SK-N-SH (cell line): ENCODE measurements at regions not wholly inside any gene's neighbourhood (a gene's known extent, or its start where the extent isn't known, plus 50 kb on each side); places are given as distances from the start of the nearest gene placed in this dataset.

ENCODE experiments used
- CTCF ChIA-PET: fragments of 300-600, 350-600 bp; formaldehyde crosslinking; extraction: SDS; loops from one replicate; lab custom pipeline; 2021; lab: Yijun Ruan, JAX
- POLR2A ChIA-PET: fragments of 350-600 bp; sonication (Branson Sonifier 250); formaldehyde crosslinking; extraction: SDS; loops from one replicate; lab custom pipeline; 2020; ENCODE audit warnings: antibody characterized with exemption, inconsistent platforms; lab: Yijun Ruan, JAX
- DNase-seq: peaks from one replicate; pipeline ENCODE4 v3.0.0; 2012
- H2AFZ ChIP-seq: fragments of 200-600 bp; sonication (generic); 2 replicates; pipeline ENCODE4 v1.8.1; 2016; ENCODE audit warnings: antibody characterized with exemption, mild to moderate bottlenecking, low read depth
- H3F3A ChIP-seq: fragments of 200-600 bp; sonication (generic); replicated peaks from 2 replicates; pipeline ENCODE3; 2016; ENCODE audit warnings: antibody characterized with exemption, mild to moderate bottlenecking; ENCODE audit not compliant: insufficient read depth
- H3K27ac ChIP-seq, 2 experiments: fragments of 200-500 bp in 1 of 2; fragments of 200-600 bp in 1 of 2; sonication (Bioruptor generic) in 1 of 2; sonication (generic), shearing (Covaris generic) in 1 of 2; 2 replicates each; pipeline versions ENCODE4 v1.5.1 to v1.6.1; 2014 to 2016; ENCODE audit warnings: low read depth in 2 of 2, inconsistent platforms in 1 of 2, low read length in 1 of 2, mild to moderate bottlenecking in 1 of 2, mixed read lengths in 1 of 2
- H3K27me3 ChIP-seq: fragments of 200-600 bp; sonication (generic), shearing (Covaris generic); 2 replicates; pipeline ENCODE4 v1.6.1; 2016; ENCODE audit warnings: mixed run types; ENCODE audit not compliant: insufficient read depth
- H3K36me3 ChIP-seq, 2 experiments: fragments of 200-500 bp in 1 of 2; fragments of 200-600 bp in 1 of 2; sonication (Bioruptor generic) in 1 of 2; sonication (generic) in 1 of 2; replicated peaks in 1 of 2; 2 replicates each; pipeline versions ENCODE3 to v1.5.1; 2014 to 2016; ENCODE audit warnings: low read length in 1 of 2, mild to moderate bottlenecking in 1 of 2; ENCODE audit not compliant: insufficient read depth in 2 of 2, control insufficient read depth in 1 of 2
- H3K4me1 ChIP-seq, 2 experiments: fragments of 200-500 bp in 1 of 2; fragments of 200-600 bp in 1 of 2; sonication (Bioruptor generic) in 1 of 2; sonication (generic), shearing (Covaris generic) in 1 of 2; 2 replicates each; pipeline versions ENCODE4 v1.5.1 to v1.6.1; 2014 to 2016; ENCODE audit warnings: low read depth in 1 of 2, low read length in 1 of 2, mixed run types in 1 of 2; ENCODE audit not compliant: insufficient read depth in 2 of 2, control insufficient read depth in 1 of 2
- H3K4me2 ChIP-seq: fragments of 200-600 bp; sonication (generic), shearing (Covaris generic); 2 replicates; pipeline ENCODE4 v1.6.1; 2017; ENCODE audit warnings: mixed run types
- H3K4me3 ChIP-seq, 2 experiments: fragments of 200-500 bp in 1 of 2; fragments of 200-600 bp in 1 of 2; sonication (Bioruptor generic) in 1 of 2; sonication (generic), shearing (Covaris generic) in 1 of 2; 2 replicates each; pipeline versions ENCODE4 v1.5.1 to v1.8.1; 2014 to 2016; ENCODE audit warnings: low read depth in 2 of 2, inconsistent platforms in 1 of 2, low read length in 1 of 2, mild to moderate bottlenecking in 1 of 2, mixed read lengths in 1 of 2, moderate library complexity in 1 of 2
- H3K79me2 ChIP-seq: fragments of 200-600 bp; sonication (generic); 2 replicates; pipeline ENCODE4 v1.8.1; 2017; ENCODE audit warnings: mild to moderate bottlenecking; ENCODE audit not compliant: insufficient read depth
- H3K9ac ChIP-seq: fragments of 200-600 bp; sonication (generic); 2 replicates; pipeline ENCODE4 v1.6.1; 2017; ENCODE audit warnings: mixed run types
- H3K9me2 ChIP-seq: fragments of 200-600 bp; sonication (generic); 2 replicates; pipeline ENCODE4 v1.6.1; 2017; ENCODE audit warnings: mixed run types
- H3K9me3 ChIP-seq: fragments of 200-600 bp; sonication (generic); 2 replicates; pipeline ENCODE4 v1.6.1; 2017; ENCODE audit warnings: mixed run types, mild to moderate bottlenecking, moderate library complexity
- H4K20me1 ChIP-seq: fragments of 200-600 bp; sonication (generic); 2 replicates; pipeline ENCODE4 v1.6.1; 2017; ENCODE audit warnings: mild to moderate bottlenecking, mixed run types; ENCODE audit not compliant: insufficient read depth
- FOSL2 ChIP-seq: IDR thresholded peaks from 2 replicates; pipeline ENCODE4 v1.4.0; 2012; ENCODE audit warnings: low read depth, mild to moderate bottlenecking, moderate library complexity, borderline replicate concordance
- GABPA ChIP-seq: IDR thresholded peaks from 2 replicates; pipeline ENCODE4 v1.4.0; 2012; ENCODE audit warnings: low read depth, mild to moderate bottlenecking
- GATA2 ChIP-seq: sonication (generic); formaldehyde crosslinking; IDR thresholded peaks from 2 replicates; pipeline ENCODE4 v1.5.0; 2020; ENCODE audit warnings: mild to moderate bottlenecking, missing genetic modification reagents
- JUND ChIP-seq: IDR thresholded peaks from 2 replicates; pipeline ENCODE4 v1.4.0; 2012
- MEF2A ChIP-seq: IDR thresholded peaks from 2 replicates; pipeline ENCODE4 v1.4.0; 2012; ENCODE audit warnings: low read depth, borderline replicate concordance
- MXI1 ChIP-seq: IDR thresholded peaks from 2 replicates; pipeline ENCODE4 v1.6.1; 2012; ENCODE audit warnings: mild to moderate bottlenecking, low read depth, low read length, improper control_type of control experiment
- NFIC ChIP-seq: IDR thresholded peaks from 2 replicates; pipeline ENCODE4 v1.4.0; 2012; ENCODE audit warnings: borderline replicate concordance
- RAD21 ChIP-seq: IDR thresholded peaks from 2 replicates; pipeline ENCODE4 v1.6.1; 2012; ENCODE audit warnings: mild to moderate bottlenecking, low read length
- RCOR1 ChIP-seq: fragments of 150-350 bp; IDR thresholded peaks from 2 replicates; pipeline ENCODE4 v1.6.1; 2017; ENCODE audit warnings: antibody characterized with exemption, low read length
- RFX5 ChIP-seq: IDR thresholded peaks from 2 replicates; pipeline ENCODE4 v1.6.1; 2012; ENCODE audit warnings: mild to moderate bottlenecking, improper control_type of control experiment, low read length
- SMC3 ChIP-seq: IDR thresholded peaks from 2 replicates; pipeline ENCODE4 v1.6.1; 2012; ENCODE audit warnings: low read depth, low read length, improper control_type of control experiment
- TAF1 ChIP-seq: IDR thresholded peaks from 2 replicates; pipeline ENCODE4 v1.6.1; 2012; ENCODE audit warnings: low read depth, mild to moderate bottlenecking, low read length, moderate library complexity, borderline replicate concordance
- TCF12 ChIP-seq: IDR thresholded peaks from 2 replicates; pipeline ENCODE4 v1.4.0; 2012
- WGBS: methylation state at CpG from one replicate; pipeline ENCODE4 v1.1.6; 2017; ENCODE audit warnings: low lambda C conversion rate; 5-methylcytosine and 5-hydroxymethylcytosine counted together
- TF ChIP-seq, protein P1 (sequence below): IDR thresholded peaks from 2 replicates; pipeline ENCODE4 v1.4.0; 2012; ENCODE audit warnings: low read depth
- TF ChIP-seq, protein P2 (sequence below): fragments of 150-350 bp; IDR thresholded peaks from 2 replicates; pipeline ENCODE4 v1.6.1; 2017; ENCODE audit warnings: antibody characterized with exemption, low read length, low read depth, borderline replicate concordance
- TF ChIP-seq, protein P3 (sequence below): fragments of 150-350 bp; IDR thresholded peaks from 2 replicates; pipeline ENCODE4 v1.6.1; 2016; ENCODE audit warnings: mild to moderate bottlenecking, low read depth, low read length
- TF ChIP-seq, protein P4 (sequence below): IDR thresholded peaks from 2 replicates; pipeline ENCODE4; 2012
- TF ChIP-seq, protein P5 (sequence below): fragments of 200-600 bp; sonication (generic); IDR thresholded peaks from 2 replicates; pipeline ENCODE4 v1.6.1; 2017; ENCODE audit warnings: antibody characterized with exemption, mild to moderate bottlenecking, moderate library complexity

DNA sequence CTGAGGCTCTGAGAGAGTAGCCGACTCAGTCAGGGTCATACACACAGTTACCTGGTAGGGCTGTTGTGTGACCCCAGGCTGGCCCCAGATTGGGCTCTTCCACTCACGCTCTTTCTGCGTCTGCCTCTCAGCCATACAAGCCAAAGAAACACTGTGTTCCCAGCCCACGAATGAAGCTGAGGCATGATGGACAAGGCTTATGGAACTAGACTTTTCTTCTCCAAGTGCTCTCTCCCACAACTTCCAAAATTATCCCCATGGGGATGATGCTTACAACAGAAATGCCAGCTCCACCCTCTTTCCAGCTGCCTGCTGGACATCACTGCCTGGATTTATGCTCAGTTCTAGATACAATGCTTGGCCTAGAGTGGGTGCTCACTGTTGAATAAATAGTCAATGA, 102.8 kb upstream of the JUN start:
- H3K9ac ChIP-seq = no peak overlapping the region
- H3F3A ChIP-seq = peaks cover 11% of the 10 kb centered on the region
- no peak overlapping the region for H3K4me3 ChIP-seq
- H3K27me3 ChIP-seq = no peaks in the 10 kb centered on the region
- CTCF ChIA-PET = no interaction called here
- no peaks in the 10 kb centered on the region for H3K36me3 ChIP-seq
- DNase-seq = no peak
- no peaks in the 10 kb centered on the region for H3K79me2 ChIP-seq
- no peaks in the 10 kb centered on the region for H4K20me1 ChIP-seq
- no peak overlapping the region for H2AFZ ChIP-seq
- H3K27ac ChIP-seq = no peak overlapping the region
- H3K4me1 ChIP-seq = peaks cover 0 to 21% of the 10 kb centered on the region in 2 experiments; a peak in 2 of 4 replicates
- no peaks in the 10 kb centered on the region for H3K9me3 ChIP-seq
- H3K4me2 ChIP-seq = no peak overlapping the region
- H3K9me2 ChIP-seq = no peaks in the 10 kb centered on the region
- no peak for TF ChIP-seq RFX5
- no peak for TF ChIP-seq RCOR1
- TF ChIP-seq GATA2 (CRISPR knock-in tag) = no peak
- TF ChIP-seq RAD21 = no peak
- TF ChIP-seq, protein P1, sequence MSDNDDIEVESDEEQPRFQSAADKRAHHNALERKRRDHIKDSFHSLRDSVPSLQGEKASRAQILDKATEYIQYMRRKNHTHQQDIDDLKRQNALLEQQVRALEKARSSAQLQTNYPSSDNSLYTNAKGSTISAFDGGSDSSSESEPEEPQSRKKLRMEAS = no peak
- no peak for TF ChIP-seq MEF2A
- TF ChIP-seq MXI1 = no peak
- no peak for TF ChIP-seq SMC3
- no peak for TF ChIP-seq TAF1
- TF ChIP-seq, protein P2, sequence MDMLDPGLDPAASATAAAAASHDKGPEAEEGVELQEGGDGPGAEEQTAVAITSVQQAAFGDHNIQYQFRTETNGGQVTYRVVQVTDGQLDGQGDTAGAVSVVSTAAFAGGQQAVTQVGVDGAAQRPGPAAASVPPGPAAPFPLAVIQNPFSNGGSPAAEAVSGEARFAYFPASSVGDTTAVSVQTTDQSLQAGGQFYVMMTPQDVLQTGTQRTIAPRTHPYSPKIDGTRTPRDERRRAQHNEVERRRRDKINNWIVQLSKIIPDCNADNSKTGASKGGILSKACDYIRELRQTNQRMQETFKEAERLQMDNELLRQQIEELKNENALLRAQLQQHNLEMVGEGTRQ = no peak
- no peak for TF ChIP-seq GABPA
- no peak for TF ChIP-seq TCF12
- TF ChIP-seq, protein P3, sequence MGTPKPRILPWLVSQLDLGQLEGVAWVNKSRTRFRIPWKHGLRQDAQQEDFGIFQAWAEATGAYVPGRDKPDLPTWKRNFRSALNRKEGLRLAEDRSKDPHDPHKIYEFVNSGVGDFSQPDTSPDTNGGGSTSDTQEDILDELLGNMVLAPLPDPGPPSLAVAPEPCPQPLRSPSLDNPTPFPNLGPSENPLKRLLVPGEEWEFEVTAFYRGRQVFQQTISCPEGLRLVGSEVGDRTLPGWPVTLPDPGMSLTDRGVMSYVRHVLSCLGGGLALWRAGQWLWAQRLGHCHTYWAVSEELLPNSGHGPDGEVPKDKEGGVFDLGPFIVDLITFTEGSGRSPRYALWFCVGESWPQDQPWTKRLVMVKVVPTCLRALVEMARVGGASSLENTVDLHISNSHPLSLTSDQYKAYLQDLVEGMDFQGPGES = no peak
- TF ChIP-seq, protein P4, sequence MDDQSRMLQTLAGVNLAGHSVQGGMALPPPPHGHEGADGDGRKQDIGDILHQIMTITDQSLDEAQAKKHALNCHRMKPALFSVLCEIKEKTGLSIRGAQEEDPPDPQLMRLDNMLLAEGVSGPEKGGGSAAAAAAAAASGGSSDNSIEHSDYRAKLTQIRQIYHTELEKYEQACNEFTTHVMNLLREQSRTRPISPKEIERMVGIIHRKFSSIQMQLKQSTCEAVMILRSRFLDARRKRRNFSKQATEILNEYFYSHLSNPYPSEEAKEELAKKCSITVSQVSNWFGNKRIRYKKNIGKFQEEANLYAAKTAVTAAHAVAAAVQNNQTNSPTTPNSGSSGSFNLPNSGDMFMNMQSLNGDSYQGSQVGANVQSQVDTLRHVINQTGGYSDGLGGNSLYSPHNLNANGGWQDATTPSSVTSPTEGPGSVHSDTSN = no peak
- no peak for TF ChIP-seq FOSL2
- no peak for TF ChIP-seq JUND
- TF ChIP-seq, protein P5, sequence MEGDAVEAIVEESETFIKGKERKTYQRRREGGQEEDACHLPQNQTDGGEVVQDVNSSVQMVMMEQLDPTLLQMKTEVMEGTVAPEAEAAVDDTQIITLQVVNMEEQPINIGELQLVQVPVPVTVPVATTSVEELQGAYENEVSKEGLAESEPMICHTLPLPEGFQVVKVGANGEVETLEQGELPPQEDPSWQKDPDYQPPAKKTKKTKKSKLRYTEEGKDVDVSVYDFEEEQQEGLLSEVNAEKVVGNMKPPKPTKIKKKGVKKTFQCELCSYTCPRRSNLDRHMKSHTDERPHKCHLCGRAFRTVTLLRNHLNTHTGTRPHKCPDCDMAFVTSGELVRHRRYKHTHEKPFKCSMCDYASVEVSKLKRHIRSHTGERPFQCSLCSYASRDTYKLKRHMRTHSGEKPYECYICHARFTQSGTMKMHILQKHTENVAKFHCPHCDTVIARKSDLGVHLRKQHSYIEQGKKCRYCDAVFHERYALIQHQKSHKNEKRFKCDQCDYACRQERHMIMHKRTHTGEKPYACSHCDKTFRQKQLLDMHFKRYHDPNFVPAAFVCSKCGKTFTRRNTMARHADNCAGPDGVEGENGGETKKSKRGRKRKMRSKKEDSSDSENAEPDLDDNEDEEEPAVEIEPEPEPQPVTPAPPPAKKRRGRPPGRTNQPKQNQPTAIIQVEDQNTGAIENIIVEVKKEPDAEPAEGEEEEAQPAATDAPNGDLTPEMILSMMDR = no peak
- no peak for TF ChIP-seq NFIC
- WGBS = 95% methylated on average over 4 of the region's 4 CpGs
- POLR2A ChIA-PET = no interaction called here
